Trophoblast cell (in vitro differentiated cells and primary cell): ENCODE measurements at regions not wholly inside any gene's neighbourhood (a gene's known extent, or its start where the extent isn't known, plus 50 kb on each side); places are given as distances from the start of the nearest gene placed in this dataset.

Source experiments
- DNase-seq, 2 donors: peaks; one replicate each; pipeline ENCODE4 v3.0.0-alpha.2; 2016
- H2AFZ ChIP-seq: 2 replicates; pipeline ENCODE4 v1.6.1; 2013; ENCODE audit warnings: low read length, moderate library complexity, mild to moderate bottlenecking; ENCODE audit not compliant: insufficient read depth, poor library complexity
- H2AK5ac ChIP-seq: 2 replicates; pipeline ENCODE4 v1.6.1; 2013; ENCODE audit warnings: mild to moderate bottlenecking, low read length
- H2BK120ac ChIP-seq: 2 replicates; pipeline ENCODE4 v1.6.1; 2013; ENCODE audit warnings: low read length, mild to moderate bottlenecking, moderate library complexity; ENCODE audit not compliant: insufficient read depth, poor library complexity
- H2BK12ac ChIP-seq: 2 replicates; pipeline ENCODE4 v1.6.1; 2013; ENCODE audit warnings: mild to moderate bottlenecking, low read length, moderate library complexity
- H2BK5ac ChIP-seq: 2 replicates; pipeline ENCODE4 v1.6.1; 2013; ENCODE audit warnings: low read length, low read depth, moderate library complexity, mild to moderate bottlenecking; ENCODE audit not compliant: poor library complexity
- H3K14ac ChIP-seq: 2 replicates; pipeline ENCODE4 v1.6.1; 2013; ENCODE audit warnings: mild to moderate bottlenecking, low read length
- H3K18ac ChIP-seq: 2 replicates; pipeline ENCODE4 v1.6.1; 2013; ENCODE audit warnings: mild to moderate bottlenecking, low read length
- H3K23ac ChIP-seq: 2 replicates; pipeline ENCODE4 v1.6.1; 2013; ENCODE audit warnings: low read length
- H3K27ac ChIP-seq: 2 replicates; pipeline ENCODE4 v1.5.1; 2013; ENCODE audit warnings: low read depth, mild to moderate bottlenecking, inconsistent platforms, low read length, moderate library complexity
- H3K27me3 ChIP-seq: 2 replicates; pipeline ENCODE4 v1.6.1; 2013; ENCODE audit warnings: inconsistent platforms, mild to moderate bottlenecking, low read length, moderate library complexity; ENCODE audit not compliant: insufficient read depth
- H3K36me3 ChIP-seq, 2 experiments: 1 replicate in 1 of 2; 2 replicates in 1 of 2; pipeline ENCODE4 v1.6.1; 2013; ENCODE audit warnings: low read length in 2 of 2, mild to moderate bottlenecking in 2 of 2, moderate library complexity in 1 of 2; ENCODE audit not compliant: insufficient read depth in 2 of 2, control insufficient read depth in 1 of 2
- H3K4ac ChIP-seq: 2 replicates; pipeline ENCODE4 v1.6.1; 2013; ENCODE audit warnings: low read depth, mild to moderate bottlenecking, low read length, moderate library complexity
- H3K4me1 ChIP-seq, 2 experiments: 1 replicate in 1 of 2; 2 replicates in 1 of 2; pipeline ENCODE4 v1.6.1; 2013; ENCODE audit warnings: low read length in 2 of 2, mild to moderate bottlenecking in 2 of 2, moderate library complexity in 1 of 2; ENCODE audit not compliant: insufficient read depth in 2 of 2, control insufficient read depth in 1 of 2
- H3K4me2 ChIP-seq: 2 replicates; pipeline ENCODE4 v1.6.1; 2013; ENCODE audit warnings: inconsistent platforms, mild to moderate bottlenecking, low read length, moderate library complexity
- H3K4me3 ChIP-seq: 2 replicates; pipeline ENCODE4 v1.5.1; 2013; ENCODE audit warnings: mild to moderate bottlenecking, low read depth, low read length, inconsistent platforms
- H3K79me1 ChIP-seq: one replicate; pipeline ENCODE4 v1.6.1; 2013; ENCODE audit warnings: low read length
- H3K79me2 ChIP-seq: 2 replicates; pipeline ENCODE4 v1.6.1; 2013; ENCODE audit warnings: low read length, mild to moderate bottlenecking; ENCODE audit not compliant: control insufficient read depth, insufficient read depth, poor library complexity
- H3K9ac ChIP-seq: 2 replicates; pipeline ENCODE4 v1.6.1; 2013; ENCODE audit warnings: mild to moderate bottlenecking, low read length
- H3K9me3 ChIP-seq: 2 replicates; pipeline ENCODE4 v1.6.1; 2013; ENCODE audit warnings: low read depth, mild to moderate bottlenecking, control low read depth, inconsistent platforms, low read length; ENCODE audit not compliant: insufficient read depth
- H4K12ac ChIP-seq: 2 replicates; pipeline ENCODE4 v1.6.1; 2013; ENCODE audit warnings: low read depth, mild to moderate bottlenecking, low read length, moderate library complexity
- H4K8ac ChIP-seq: 2 replicates; pipeline ENCODE4 v1.6.1; 2013; ENCODE audit warnings: low read depth, mild to moderate bottlenecking, low read length, moderate library complexity
- H4K91ac ChIP-seq: one replicate; pipeline ENCODE4 v1.6.1; 2013; ENCODE audit warnings: low read depth, mild to moderate bottlenecking, low read length, moderate library complexity
- WGBS: extraction: QIAGEN DNeasy Blood & Tissue Kit; methylation state at CpG from one replicate; pipeline ENCODE4 v1.1.7; 2013; ENCODE audit warnings: missing lambda C conversion rate; ENCODE audit not compliant: insufficient read length, insufficient coverage; ENCODE audit errors: extremely low coverage; 5-methylcytosine and 5-hydroxymethylcytosine counted together

DNA sequence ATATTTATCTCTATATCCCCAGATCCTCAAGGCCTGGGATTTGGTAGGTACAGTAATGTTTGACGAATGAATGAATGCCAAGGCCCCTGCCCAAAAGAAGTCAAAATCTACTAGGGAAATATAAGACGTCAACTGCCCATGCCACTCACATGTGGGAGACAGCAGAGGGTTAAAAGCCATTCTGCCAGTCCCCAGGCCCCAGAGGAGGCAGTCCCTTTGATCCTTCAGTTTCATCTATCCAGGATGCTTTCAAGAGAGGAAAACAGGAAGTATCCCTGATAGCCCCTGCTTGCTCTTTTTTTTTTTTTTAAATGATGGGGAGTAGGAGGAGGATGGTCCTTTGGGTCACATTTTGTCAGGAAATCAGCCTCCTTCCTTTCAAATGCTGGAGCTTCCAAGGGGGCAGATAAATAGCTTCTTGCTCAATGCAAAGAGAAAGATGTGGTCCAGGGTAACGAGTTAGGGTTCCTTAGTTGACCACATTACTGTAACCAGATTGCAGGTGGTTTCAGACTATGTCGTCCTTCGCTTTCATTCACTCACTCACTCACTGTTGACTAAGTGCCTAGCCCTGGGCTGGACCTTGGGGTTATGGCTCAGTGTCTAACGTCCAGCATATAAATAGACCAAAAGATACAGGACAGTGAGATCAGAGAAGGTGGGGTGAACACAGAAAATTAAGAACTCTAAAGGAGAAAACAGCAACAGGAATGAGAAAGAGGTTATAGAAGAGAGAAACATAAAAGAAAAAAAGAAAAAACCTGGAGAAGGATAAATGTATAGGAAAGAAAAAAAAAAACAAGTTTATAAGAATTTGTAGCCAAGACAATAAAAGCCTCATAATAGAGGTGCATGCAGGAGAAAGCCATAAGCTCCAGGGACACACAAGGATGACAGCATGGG is 64.6 kb upstream of the PIM1 start:
- Histone ChIP-seq H3K27ac (no peak overlapping the region), H3K9ac (no peak overlapping the region), H2AFZ (no peak overlapping the region), H3K4me2 (no peak overlapping the region), H3K36me3 (no peaks in the 10 kb centered on the region), H4K8ac (no peak overlapping the region), H2BK5ac (no peak overlapping the region), H3K4me1 (peaks cover 8 to 11% of the 10 kb centered on the region in 2 experiments), H3K4me3 (no peak overlapping the region), H3K23ac (no peak overlapping the region), H2AK5ac (no peak overlapping the region), H3K14ac (no peak overlapping the region), H3K79me2 (no peaks in the 10 kb centered on the region), H2BK12ac (no peak overlapping the region), H4K91ac (no peak overlapping the region), H3K27me3 (no peaks in the 10 kb centered on the region), H3K4ac (no peak overlapping the region), H2BK120ac (no peak overlapping the region), H4K12ac (no peak overlapping the region), H3K79me1 (no peaks in the 10 kb centered on the region), H3K9me3 (peaks cover 1% of the 10 kb centered on the region), H3K18ac (no peak overlapping the region)
- no peak for DNase-seq
- no CpG with 5 or more reads among the region's 6 CpGs for WGBS

DNA sequence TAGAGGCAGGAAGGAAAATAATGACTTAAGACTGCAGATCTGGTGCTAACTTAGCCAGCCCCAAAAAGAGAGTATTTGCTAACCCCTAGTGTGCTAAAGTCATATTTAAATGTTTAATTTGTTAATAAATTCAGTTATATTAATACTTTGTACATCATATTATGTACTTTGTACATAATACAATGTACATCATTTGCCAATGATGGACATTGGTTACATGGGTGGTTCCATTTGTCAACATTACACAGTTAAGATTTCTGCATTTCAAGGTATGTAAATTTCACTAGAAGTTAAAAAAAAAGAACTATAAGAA is 63.9 kb upstream of the PIM1 start:
- no peak overlapping the region for H2BK120ac ChIP-seq
- no peaks in the 10 kb centered on the region for H3K79me1 ChIP-seq
- H3K27me3 ChIP-seq: no peaks in the 10 kb centered on the region
- H2AFZ ChIP-seq: no peak overlapping the region
- H3K14ac ChIP-seq: no peak overlapping the region
- H2BK12ac ChIP-seq: no peak overlapping the region
- no peak overlapping the region for H4K8ac ChIP-seq
- no peak overlapping the region for H3K23ac ChIP-seq
- no peak overlapping the region for H2BK5ac ChIP-seq
- H4K12ac ChIP-seq: no peak overlapping the region
- H3K4me3 ChIP-seq: no peak overlapping the region
- DNase-seq: no peak
- H3K27ac ChIP-seq: no peak overlapping the region
- H3K9me3 ChIP-seq: peaks cover 1% of the 10 kb centered on the region
- H3K9ac ChIP-seq: no peak overlapping the region
- H2AK5ac ChIP-seq: no peak overlapping the region
- H3K4me2 ChIP-seq: no peak overlapping the region
- H3K79me2 ChIP-seq: no peaks in the 10 kb centered on the region
- peaks cover 11 to 14% of the 10 kb centered on the region in 2 experiments for H3K4me1 ChIP-seq
- no peak overlapping the region for H3K18ac ChIP-seq
- no peaks in the 10 kb centered on the region for H3K36me3 ChIP-seq
- H4K91ac ChIP-seq: no peak overlapping the region
- H3K4ac ChIP-seq: no peak overlapping the region

DNA sequence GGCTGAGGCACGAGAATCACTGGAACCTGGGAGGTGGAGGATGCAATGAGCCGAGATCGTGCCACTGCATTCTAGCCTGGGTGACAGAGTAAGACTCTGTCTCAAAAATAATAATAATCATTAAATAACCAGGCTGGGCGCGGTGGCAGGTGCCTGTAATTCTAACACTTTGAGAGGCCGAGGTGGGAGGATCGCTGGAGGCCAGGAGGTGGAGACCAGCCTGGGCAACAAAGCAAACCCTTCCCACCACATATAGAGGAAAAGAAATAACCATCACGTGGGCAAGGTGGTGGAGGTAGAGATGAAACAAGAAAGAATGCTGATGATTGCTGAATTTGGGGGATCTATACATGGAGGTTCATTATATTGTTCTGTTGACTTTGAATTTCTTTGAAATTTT is 63.4 kb upstream of the PIM1 start:
- Histone ChIP-seq H3K9me3 (peaks cover 1% of the 10 kb centered on the region), H2BK120ac (no peak overlapping the region), H2AFZ (no peak overlapping the region), H3K4ac (no peak overlapping the region), H2BK12ac (no peak overlapping the region), H3K14ac (no peak overlapping the region), H3K4me2 (no peak overlapping the region), H3K23ac (no peak overlapping the region), H3K27me3 (no peaks in the 10 kb centered on the region), H4K91ac (no peak overlapping the region), H3K79me2 (no peaks in the 10 kb centered on the region), H3K27ac (no peak overlapping the region), H4K8ac (no peak overlapping the region), H2BK5ac (no peak overlapping the region), H2AK5ac (no peak overlapping the region), H3K18ac (no peak overlapping the region), H3K4me3 (no peak overlapping the region), H4K12ac (no peak overlapping the region), H3K36me3 (no peaks in the 10 kb centered on the region), H3K79me1 (no peaks in the 10 kb centered on the region), H3K4me1 (peaks cover 11 to 14% of the 10 kb centered on the region in 2 experiments), H3K9ac (no peak overlapping the region)
- WGBS: no CpG with 5 or more reads among the region's 8 CpGs
- DNase-seq: no peak

DNA sequence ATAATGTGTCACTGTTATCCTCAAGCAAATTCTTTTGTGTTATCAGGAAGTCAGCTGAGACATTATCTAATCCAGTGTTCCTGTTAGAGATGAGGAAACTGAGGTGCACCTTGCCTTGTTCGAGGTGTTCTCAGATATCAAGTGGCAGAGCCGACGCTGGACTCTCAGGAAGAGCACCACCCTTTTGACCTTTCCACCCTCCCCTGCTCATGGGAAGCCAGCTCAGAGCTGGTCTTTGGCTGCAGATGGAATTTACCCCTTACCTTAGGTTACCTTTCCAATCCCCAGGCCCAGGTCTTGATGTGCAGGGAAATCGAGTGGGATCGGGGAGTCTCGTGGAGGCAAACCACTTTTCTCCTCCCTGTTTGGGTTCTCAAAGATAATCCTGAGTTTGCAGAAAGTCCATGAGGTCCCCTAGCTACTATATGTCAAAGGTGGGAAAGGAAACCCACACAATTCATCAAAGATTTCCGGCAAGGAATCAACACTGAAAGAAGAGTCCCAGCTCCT is 62.9 kb upstream of the PIM1 start:
- no CpG with 5 or more reads among the region's 7 CpGs for WGBS
- Histone ChIP-seq H3K18ac (no peak overlapping the region), H3K9me3 (peaks cover 1% of the 10 kb centered on the region), H3K4me3 (no peak overlapping the region), H3K79me2 (no peaks in the 10 kb centered on the region), H3K79me1 (no peaks in the 10 kb centered on the region), H3K27me3 (no peaks in the 10 kb centered on the region), H2BK12ac (no peak overlapping the region), H2AK5ac (no peak overlapping the region), H3K14ac (no peak overlapping the region), H3K36me3 (no peaks in the 10 kb centered on the region), H2BK5ac (no peak overlapping the region), H3K27ac (no peak overlapping the region), H2AFZ (no peak overlapping the region), H3K4me1 (peaks cover 10 to 13% of the 10 kb centered on the region in 2 experiments), H3K4ac (no peak overlapping the region), H3K4me2 (no peak overlapping the region), H2BK120ac (no peak overlapping the region), H3K23ac (no peak overlapping the region), H4K12ac (no peak overlapping the region), H4K91ac (no peak overlapping the region), H3K9ac (peak overlapping the region; percentile 23), H4K8ac (no peak overlapping the region)
- no peak for DNase-seq
